Omental fat pad (tissue), 3 donors: ENCODE measurements at regions not wholly inside any gene's neighbourhood (a gene's known extent, or its start where the extent isn't known, plus 50 kb on each side); places are given as distances from the start of the nearest gene placed in this dataset.

Experiments used
- ATAC-seq: fragments of 150-250 bp; one replicate; pipeline ENCODE4 v1.9.1; 2016; ENCODE audit warnings: mild to moderate bottlenecking, moderate library complexity; ENCODE audit not compliant: low FRiP score
- DNase-seq: peaks from one replicate; pipeline ENCODE4 v3.0.0-alpha.2; 2019; ENCODE audit warnings: low spot score
- CTCF ChIP-seq, 3 donors: fragments of 450-650 bp; IDR thresholded peaks; one replicate each; pipeline ENCODE4 v1.5.1; 2016 to 2017; ENCODE audit warnings: antibody characterized with exemption in 3 of 3, mild to moderate bottlenecking in 3 of 3, moderate library complexity in 2 of 3

- DNase-seq: no peak
- no peak for ATAC-seq
- no peak for TF ChIP-seq CTCF (IDR thresholded peaks at IDR 0.05)
Measured at GRCh38 chr12:97411341-97411740, 51.3 kb upstream of the RMST start.
